ENCODE measurements at regions not wholly inside any gene's neighbourhood (a gene's known extent, or its start where the extent isn't known, plus 50 kb on each side); places are given as distances from the start of the nearest gene placed in this dataset.

DNA sequence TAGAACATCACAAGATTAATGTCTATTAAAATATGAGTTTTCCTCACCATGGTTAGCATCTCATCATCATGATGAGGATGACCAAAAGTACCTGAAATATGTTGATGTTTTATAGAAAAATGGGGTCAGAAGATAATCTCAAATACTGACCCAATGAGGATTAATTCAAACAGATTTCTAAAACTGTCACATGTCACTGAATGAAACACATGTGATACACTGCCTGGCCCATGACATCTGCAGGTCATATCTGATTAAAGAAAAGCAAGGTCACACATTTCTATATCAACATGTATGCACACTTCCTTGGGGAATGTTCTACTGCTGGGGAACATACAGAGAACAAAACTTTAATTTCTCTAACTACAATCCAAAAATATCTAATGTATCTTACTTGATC is 470.6 kb upstream of the ADGRL2 start:
- H3K36me3 Mint-ChIP-seq (ENCODE audit: low read depth): no peaks in the 10 kb centered on the region
- no peak for ATAC-seq
- H3K4me1 Mint-ChIP-seq: no peaks in the 10 kb centered on the region
- H3K9me3 ChIP-seq (ENCODE audit: control insufficient read depth, low read length, poor library complexity, severe bottlenecking): no peaks in the 10 kb centered on the region
- no peaks in the 10 kb centered on the region for H3K27me3 Mint-ChIP-seq
- H3K4me3 Mint-ChIP-seq: no peak overlapping the region
- no peak for DNase-seq
- H3K27ac Mint-ChIP-seq: no peak overlapping the region

DNA sequence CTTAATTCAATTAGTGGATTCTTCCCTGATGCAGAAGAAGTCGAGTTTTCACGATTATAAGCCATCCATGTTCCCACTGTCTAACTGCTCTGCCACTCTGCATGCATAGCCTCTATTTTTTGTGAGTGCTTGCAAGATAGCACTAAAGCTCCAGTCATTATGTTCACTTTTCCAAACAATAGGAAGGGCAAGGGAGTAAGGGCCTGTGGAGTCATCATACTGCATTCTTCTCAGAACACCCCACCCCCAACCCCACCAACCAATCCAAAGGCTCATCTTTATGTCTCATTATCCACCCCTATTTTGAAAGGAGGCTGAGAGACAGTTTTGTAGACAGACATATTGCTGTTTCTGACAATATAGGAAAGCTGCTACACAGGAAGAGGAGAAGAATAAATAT is 471.7 kb upstream of the ADGRL2 start:
- H3K4me1 Mint-ChIP-seq: no peaks in the 10 kb centered on the region
- no peak overlapping the region for H3K27ac Mint-ChIP-seq
- ATAC-seq: no peak
- no peak for DNase-seq
- H3K4me3 Mint-ChIP-seq: no peak overlapping the region
- H3K36me3 Mint-ChIP-seq (ENCODE audit: low read depth): no peaks in the 10 kb centered on the region
- H3K27me3 Mint-ChIP-seq: no peaks in the 10 kb centered on the region
- H3K9me3 ChIP-seq (ENCODE audit: control insufficient read depth, low read length, poor library complexity, severe bottlenecking): no peaks in the 10 kb centered on the region

DNA sequence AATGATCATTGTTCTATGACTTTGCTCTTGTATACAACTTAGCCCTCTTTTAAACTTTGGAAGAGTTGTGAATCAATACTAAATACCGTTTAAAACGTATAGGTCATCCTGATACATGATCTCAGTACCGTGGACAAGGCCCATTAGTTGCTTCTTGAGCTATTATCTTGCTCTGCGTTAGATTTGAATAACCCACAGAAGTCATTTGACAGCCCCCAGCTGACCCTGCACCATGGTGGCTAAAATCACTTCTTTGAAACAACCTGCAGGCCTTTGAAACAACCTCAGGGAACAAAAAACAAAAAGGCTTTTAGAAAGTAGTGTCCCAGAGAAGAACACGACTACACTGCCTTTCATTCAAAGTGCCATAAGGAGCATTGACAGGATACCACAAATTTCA is 473.0 kb upstream of the ADGRL2 start:
- ATAC-seq: no peak

DNA sequence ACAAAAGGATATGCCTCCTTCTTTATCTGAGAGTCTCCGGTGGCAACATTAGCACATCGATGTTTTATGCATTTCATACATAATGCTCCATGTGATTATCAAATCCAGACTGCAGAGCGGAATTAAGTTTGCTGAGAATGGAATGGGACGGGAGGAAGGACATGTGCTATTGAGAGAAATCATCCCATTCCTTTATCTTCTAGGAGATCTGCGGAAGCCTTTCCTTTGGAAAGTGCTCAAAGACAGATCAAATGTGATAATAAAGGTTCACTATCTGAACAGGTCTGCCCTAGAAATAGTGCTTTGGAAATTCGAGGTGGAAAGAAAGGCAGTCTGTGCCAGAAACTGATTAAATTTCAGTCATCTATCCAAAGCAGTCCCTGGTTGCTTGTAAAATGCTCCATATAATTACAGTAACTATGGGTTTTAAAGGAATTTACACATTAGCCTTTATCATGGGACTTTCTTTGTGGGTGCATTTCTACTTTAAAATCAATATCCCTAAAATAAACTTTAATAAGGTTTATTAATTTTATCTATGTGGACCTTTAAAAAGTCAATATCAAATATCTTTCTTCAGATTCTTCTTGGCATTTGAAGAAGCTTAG is 473.5 kb upstream of the ADGRL2 start:
- no peaks in the 10 kb centered on the region for H3K36me3 Mint-ChIP-seq (ENCODE audit: low read depth)
- H3K4me1 Mint-ChIP-seq: no peaks in the 10 kb centered on the region
- H3K4me3 Mint-ChIP-seq: no peak overlapping the region
- no peak overlapping the region for H3K27ac Mint-ChIP-seq
- no peak for ATAC-seq
- no peak for DNase-seq
- no peaks in the 10 kb centered on the region for H3K9me3 ChIP-seq (ENCODE audit: control insufficient read depth, low read length, poor library complexity, severe bottlenecking)
- no peaks in the 10 kb centered on the region for H3K27me3 Mint-ChIP-seq

More for the DNA sequence above, 473.0 kb upstream of the ADGRL2 start:
- H3K36me3 Mint-ChIP-seq (ENCODE audit: low read depth): no peaks in the 10 kb centered on the region
- no peaks in the 10 kb centered on the region for H3K27me3 Mint-ChIP-seq
- DNase-seq: no peak
- no peak overlapping the region for H3K4me3 Mint-ChIP-seq
- no peaks in the 10 kb centered on the region for H3K9me3 ChIP-seq (ENCODE audit: control insufficient read depth, low read length, poor library complexity, severe bottlenecking)
- no peak overlapping the region for H3K27ac Mint-ChIP-seq
- H3K4me1 Mint-ChIP-seq: no peaks in the 10 kb centered on the region

DNA sequence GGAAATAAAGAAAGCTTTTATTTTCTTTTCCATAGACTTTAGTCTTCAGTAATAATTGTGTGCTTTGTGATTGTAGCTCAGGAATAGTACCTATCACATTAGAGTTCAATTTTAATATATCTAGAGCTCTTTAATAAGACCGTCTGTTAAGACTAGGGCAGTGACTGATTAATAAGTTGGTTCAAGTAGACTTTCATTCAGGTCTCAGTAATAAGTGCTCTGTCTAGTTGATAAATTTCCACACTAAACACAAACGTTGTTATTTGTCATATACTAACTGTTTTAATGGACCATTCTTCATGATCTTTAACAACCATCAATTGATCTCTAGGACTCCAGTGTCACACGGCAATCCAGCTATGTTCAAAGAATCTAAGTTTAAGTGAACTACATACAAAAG is 474.5 kb upstream of the ADGRL2 start:
- Mint-ChIP-seq H3K36me3 (ENCODE audit: low read depth) (no peaks in the 10 kb centered on the region), H3K27me3 (no peaks in the 10 kb centered on the region), H3K27ac (no peak overlapping the region), H3K4me1 (no peaks in the 10 kb centered on the region), H3K4me3 (no peak overlapping the region)
- H3K9me3 ChIP-seq (ENCODE audit: control insufficient read depth, low read length, poor library complexity, severe bottlenecking): no peaks in the 10 kb centered on the region
- no peak for ATAC-seq
- DNase-seq: no peak

DNA sequence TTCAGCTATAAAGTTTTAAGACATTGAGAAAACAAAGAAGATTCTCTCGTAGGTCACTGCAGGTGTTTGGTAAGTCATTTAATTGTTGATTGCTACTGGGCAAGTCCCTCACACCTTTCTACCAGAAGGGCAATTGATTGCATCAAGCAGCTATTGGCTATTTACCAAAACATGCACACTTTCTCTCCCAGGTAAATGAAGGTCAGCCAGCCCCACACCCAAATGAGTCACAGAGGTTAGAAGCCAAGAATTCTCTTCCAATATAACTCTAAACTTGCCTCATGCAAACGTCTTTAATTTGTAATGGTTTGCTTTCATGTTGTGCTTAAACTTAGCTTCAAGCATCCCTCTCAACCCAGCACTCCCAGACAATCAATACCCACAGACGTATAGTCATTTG is 475.3 kb upstream of the ADGRL2 start:
- Mint-ChIP-seq H3K4me3 (no peak overlapping the region), H3K27ac (no peak overlapping the region)

DNA sequence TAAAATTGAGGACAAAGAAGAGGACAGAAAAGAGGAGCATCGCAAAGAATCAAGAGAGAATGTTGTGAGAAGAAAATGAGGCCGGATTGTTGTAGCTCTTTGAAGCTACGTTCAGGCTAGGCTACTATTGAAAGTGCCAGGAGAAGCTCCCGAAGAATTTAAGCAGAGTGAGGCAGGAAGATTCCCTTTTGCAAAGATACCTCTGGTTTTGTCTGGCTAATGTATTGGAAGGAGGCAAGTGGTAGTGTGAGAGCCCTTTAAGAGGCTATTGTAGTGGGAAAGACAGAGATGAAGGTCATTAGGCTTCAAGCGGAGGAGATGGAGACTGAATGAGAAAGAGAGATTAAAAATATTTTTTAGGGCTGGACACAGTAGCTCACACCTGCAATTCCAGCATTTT is 476.9 kb upstream of the ADGRL2 start:
- Mint-ChIP-seq H3K27ac (no peak overlapping the region), H3K4me1 (no peaks in the 10 kb centered on the region), H3K27me3 (no peaks in the 10 kb centered on the region), H3K36me3 (ENCODE audit: low read depth) (no peaks in the 10 kb centered on the region), H3K4me3 (no peak overlapping the region)
- DNase-seq (no peak), ATAC-seq (no peak)
- no peaks in the 10 kb centered on the region for H3K9me3 ChIP-seq (ENCODE audit: control insufficient read depth, low read length, poor library complexity, severe bottlenecking)

More for the DNA sequence above, 475.3 kb upstream of the ADGRL2 start:
- no peak for DNase-seq
- Mint-ChIP-seq H3K27me3 (no peaks in the 10 kb centered on the region), H3K4me1 (no peaks in the 10 kb centered on the region), H3K36me3 (ENCODE audit: low read depth) (no peaks in the 10 kb centered on the region)
- no peaks in the 10 kb centered on the region for H3K9me3 ChIP-seq (ENCODE audit: control insufficient read depth, low read length, poor library complexity, severe bottlenecking)
- ATAC-seq: no peak

DNA sequence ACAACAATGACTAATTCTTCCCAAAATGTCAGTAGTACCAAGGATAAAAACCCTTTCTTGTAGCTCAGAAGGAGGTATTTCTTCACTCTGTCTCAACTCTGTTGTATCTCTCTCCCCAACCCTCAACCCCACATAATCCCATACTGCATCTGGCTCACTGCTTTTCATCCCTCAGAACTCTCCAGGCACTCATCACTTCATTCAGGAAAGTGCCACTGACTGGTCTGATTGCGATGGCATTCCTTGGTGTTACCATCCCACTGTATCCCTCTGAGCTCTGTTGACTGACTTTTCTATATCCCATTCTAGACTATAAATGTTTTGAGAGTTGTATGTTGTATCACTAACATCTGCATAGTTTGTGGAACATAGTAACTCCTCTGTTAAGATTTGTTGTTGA is 483.5 kb upstream of the ADGRL2 start:
- H3K27ac Mint-ChIP-seq: no peak overlapping the region
- ATAC-seq: no peak
- H3K27me3 Mint-ChIP-seq: no peaks in the 10 kb centered on the region

DNA sequence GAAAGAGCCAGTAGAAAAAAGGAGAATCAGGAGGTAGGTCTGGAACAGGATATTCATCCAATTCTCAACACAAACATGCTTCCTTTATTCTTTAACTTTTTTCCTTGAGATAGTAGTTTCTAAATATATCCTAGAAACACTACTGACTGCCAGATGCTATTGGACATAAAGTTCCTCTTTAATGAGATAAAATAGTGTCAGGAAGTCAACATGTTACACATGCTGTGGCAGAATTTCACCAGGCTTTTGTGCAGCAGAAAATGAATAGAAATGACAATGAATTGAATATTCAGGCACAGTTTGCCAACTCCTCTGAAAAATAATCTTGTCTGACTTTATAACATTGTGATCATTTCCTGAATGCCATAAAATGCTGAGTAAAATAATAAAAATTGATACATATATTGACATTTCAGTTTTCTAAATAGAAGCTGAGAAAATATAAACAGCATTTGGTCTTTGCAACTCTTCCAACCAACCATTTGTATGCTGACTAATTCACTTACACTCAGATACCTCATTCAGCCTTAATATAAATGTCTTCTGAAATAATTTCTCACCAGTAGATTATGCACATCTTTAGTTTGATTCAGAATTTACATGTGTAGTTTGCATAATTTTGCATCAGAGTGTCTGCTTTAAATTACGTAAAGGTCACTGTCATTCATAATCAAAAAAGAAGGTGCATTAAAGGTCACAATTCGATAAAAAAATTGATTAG is 486.1 kb upstream of the ADGRL2 start:
- no peak overlapping the region for H3K27ac Mint-ChIP-seq
- no peaks in the 10 kb centered on the region for H3K9me3 ChIP-seq (ENCODE audit: control insufficient read depth, low read length, poor library complexity, severe bottlenecking)
- ATAC-seq (no peak), DNase-seq (no peak)
- no peaks in the 10 kb centered on the region for H3K4me1 Mint-ChIP-seq
- H3K27me3 Mint-ChIP-seq: no peaks in the 10 kb centered on the region
- no peak overlapping the region for H3K4me3 Mint-ChIP-seq
- H3K36me3 Mint-ChIP-seq (ENCODE audit: low read depth): no peaks in the 10 kb centered on the region

More for the DNA sequence above, 483.5 kb upstream of the ADGRL2 start:
- no peaks in the 10 kb centered on the region for H3K4me1 Mint-ChIP-seq
- no peaks in the 10 kb centered on the region for H3K36me3 Mint-ChIP-seq (ENCODE audit: low read depth)
- no peak overlapping the region for H3K4me3 Mint-ChIP-seq
- no peak for DNase-seq
- no peaks in the 10 kb centered on the region for H3K9me3 ChIP-seq (ENCODE audit: control insufficient read depth, low read length, poor library complexity, severe bottlenecking)

DNA sequence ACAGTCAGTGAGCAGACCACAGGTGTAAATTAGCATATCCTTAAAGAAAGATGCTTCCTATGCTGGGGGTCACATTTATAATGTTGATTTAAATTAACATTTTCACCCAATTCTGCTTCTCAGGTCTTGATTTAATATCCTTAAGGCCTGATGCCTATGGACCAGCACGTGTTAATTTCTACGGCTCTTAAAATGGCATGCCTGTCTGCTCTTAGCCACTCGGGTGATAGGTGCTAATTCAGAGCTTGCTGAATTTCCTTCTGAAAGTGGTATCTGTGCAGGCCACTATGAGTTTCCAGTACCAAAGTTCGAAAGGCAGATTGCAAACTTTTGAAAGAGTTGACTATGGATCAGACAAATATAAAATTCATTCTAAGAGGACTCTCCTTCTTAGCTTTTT is 487.4 kb upstream of the ADGRL2 start:
- no peak for DNase-seq
- H3K27me3 Mint-ChIP-seq: no peaks in the 10 kb centered on the region
- H3K4me3 Mint-ChIP-seq: no peak overlapping the region
- ATAC-seq: no peak
- no peaks in the 10 kb centered on the region for H3K36me3 Mint-ChIP-seq (ENCODE audit: low read depth)
- H3K9me3 ChIP-seq (ENCODE audit: control insufficient read depth, low read length, poor library complexity, severe bottlenecking): no peaks in the 10 kb centered on the region
- no peaks in the 10 kb centered on the region for H3K4me1 Mint-ChIP-seq
- H3K27ac Mint-ChIP-seq: no peak overlapping the region

DNA sequence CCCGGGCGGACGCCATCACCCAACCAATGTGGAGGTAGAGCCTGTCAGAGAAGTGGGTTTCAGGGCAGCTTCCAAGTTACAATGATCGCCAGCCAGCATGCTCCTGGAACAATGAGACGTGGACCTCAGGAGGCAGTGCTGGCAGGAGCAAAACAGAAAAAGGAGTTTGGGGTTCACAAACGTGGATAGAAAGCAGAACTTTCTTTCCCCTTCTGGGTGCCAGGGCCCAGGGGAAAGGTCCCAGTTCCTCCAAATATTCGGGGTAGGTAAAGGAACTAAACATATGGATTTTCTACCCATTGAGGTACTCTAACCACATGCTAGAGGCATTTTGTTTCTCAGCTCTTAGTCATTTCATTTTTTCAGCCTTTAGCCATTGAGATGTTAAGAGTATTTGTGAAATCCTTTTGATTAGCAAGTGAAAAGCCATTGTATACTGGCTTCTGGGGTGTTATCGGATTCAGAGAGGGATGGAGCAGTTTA is 488.4 kb upstream of the ADGRL2 start:
- Mint-ChIP-seq H3K27me3 (no peaks in the 10 kb centered on the region), H3K4me3 (no peak overlapping the region), H3K4me1 (no peaks in the 10 kb centered on the region), H3K27ac (no peak overlapping the region), H3K36me3 (ENCODE audit: low read depth) (no peaks in the 10 kb centered on the region)
- ATAC-seq: no peak
- DNase-seq: no peak
- no peaks in the 10 kb centered on the region for H3K9me3 ChIP-seq (ENCODE audit: control insufficient read depth, low read length, poor library complexity, severe bottlenecking)

DNA sequence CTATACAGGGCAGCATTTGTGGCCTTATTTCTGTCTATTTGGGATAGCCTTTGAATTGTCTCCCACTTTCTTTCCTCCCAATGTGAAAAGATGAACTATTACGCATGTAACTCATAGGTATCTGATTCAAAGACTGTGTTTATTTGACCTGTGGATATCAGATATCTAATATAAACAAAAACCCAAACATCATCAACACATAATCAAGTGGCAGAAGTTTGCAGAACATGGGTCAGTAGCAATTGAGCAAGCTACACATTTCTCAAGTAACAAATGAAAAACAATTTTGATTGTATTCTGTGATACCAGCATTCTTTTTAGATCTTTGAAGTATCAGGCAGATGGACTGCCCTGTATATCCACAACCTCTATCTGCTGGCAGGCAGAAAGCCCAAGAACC is 490.5 kb upstream of the ADGRL2 start:
- no peak for ATAC-seq
- H3K27ac Mint-ChIP-seq: no peak overlapping the region
- H3K9me3 ChIP-seq (ENCODE audit: control insufficient read depth, low read length, poor library complexity, severe bottlenecking): no peaks in the 10 kb centered on the region
- no peak overlapping the region for H3K4me3 Mint-ChIP-seq
- no peaks in the 10 kb centered on the region for H3K27me3 Mint-ChIP-seq
- no peak for DNase-seq
- no peaks in the 10 kb centered on the region for H3K36me3 Mint-ChIP-seq (ENCODE audit: low read depth)
- no peaks in the 10 kb centered on the region for H3K4me1 Mint-ChIP-seq

DNA sequence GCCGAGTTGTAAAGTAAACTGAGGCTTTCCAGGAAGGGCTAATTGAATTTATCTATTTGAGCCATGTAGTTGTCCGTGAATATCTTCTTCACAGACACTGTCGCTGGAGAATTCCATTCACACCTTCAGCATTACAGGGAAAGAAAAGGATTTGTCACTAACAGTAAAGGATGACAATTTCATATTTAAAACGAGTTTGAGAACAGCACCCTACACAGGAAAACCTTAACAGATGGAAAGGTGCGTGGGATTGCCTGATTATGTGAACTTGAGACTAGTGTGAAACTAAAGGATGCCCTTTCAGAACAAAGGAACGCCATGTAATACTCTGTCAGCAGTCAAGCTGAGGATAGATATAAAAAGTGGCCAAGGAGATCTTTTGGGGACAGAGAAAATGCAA is 492.5 kb upstream of the ADGRL2 start:
- Mint-ChIP-seq H3K36me3 (ENCODE audit: low read depth) (no peaks in the 10 kb centered on the region), H3K4me1 (no peaks in the 10 kb centered on the region), H3K27ac (no peak overlapping the region), H3K4me3 (no peak overlapping the region), H3K27me3 (no peaks in the 10 kb centered on the region)
- H3K9me3 ChIP-seq (ENCODE audit: control insufficient read depth, low read length, poor library complexity, severe bottlenecking): no peaks in the 10 kb centered on the region
- DNase-seq: no peak
- ATAC-seq: no peak

DNA sequence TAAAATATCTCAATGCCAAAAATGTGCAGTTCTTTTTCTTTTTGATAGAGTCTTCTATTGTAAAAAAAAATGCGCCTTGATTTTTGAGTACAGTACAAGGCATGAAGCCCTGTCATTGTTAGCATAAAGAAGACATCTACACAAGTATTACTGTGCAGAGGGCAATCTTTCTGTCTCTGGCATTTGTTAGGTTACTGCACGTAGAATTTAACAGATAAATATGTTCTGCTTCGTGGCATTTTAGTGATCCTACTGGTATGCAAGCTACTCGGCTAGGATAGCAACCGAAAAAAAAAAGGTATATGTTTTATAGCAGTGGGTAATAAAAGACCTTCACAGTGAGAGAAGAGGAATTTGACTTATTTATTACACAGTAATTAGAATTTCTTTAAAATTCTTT is 492.9 kb upstream of the ADGRL2 start:
- ATAC-seq: no peak
- Mint-ChIP-seq H3K27me3 (no peaks in the 10 kb centered on the region), H3K4me1 (no peaks in the 10 kb centered on the region), H3K4me3 (no peak overlapping the region), H3K27ac (no peak overlapping the region), H3K36me3 (ENCODE audit: low read depth) (no peaks in the 10 kb centered on the region)
- no peak for DNase-seq
- no peaks in the 10 kb centered on the region for H3K9me3 ChIP-seq (ENCODE audit: control insufficient read depth, low read length, poor library complexity, severe bottlenecking)
